ENCODE measurements at regions not wholly inside any gene's neighbourhood (a gene's known extent, or its start where the extent isn't known, plus 50 kb on each side); places are given as distances from the start of the nearest gene placed in this dataset.
A peak's percentile ranks its signal among the peaks of the same experiment; 100 is the strongest.
"Not testable (repeated sequence)": the region's sequence is repeated elsewhere in the genome, so short reads cannot be mapped to it uniquely, and the experiment has no call there.

- peak; percentile 94 for DNase-seq
Measured at GRCh38 chr2:150207979-150208378, 279.5 kb downstream of the RND3 start.

- DNase-seq: no peak
Measured at GRCh38 chr2:150204451-150204850, 283.0 kb downstream of the RND3 start.

- DNase-seq: not testable (repeated sequence)
Measured at GRCh38 chr2:150194816-150195215, 292.7 kb downstream of the RND3 start.

GRCh38 chr2:150192701-150193100 lies 294.8 kb downstream of the RND3 start:
- no peak for DNase-seq

DNA sequence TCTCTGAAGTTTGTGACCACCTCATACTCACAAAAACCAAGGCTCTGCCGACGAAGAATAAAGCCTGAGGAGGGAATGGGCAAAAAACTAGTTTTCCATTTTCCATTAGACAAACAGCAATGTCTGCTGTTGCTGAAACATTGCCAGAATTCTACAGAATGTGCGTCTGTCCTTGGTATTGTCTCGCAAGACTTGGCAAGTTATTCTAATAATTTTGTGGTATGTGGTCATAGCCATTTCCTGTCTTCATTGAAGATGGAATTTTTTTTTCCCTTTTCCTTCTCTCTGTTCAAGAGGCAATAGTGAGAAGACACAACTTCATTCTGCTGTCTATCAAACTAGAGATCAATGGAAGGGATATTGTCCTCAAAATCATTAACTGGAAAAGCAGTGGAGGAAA lies 296.1 kb downstream of the RND3 start:
- no peak for DNase-seq

DNA sequence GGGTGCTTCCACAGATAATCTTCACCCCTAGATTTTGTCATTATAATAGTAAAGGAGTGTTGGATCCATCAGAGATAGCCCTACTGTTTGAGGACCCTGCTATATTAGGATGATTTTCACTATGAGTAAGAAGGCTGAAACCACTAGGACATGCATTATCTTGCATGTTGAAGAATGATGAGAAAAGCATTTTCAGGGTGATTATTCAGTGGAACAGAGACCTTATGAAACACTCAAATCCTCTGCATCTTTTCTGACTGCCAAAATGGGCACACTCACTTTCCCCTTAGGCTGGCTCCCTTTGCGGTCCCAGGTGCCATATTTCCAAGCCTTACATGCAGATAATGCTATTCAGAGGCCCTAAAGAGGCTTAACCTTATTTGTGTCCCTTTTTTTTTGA lies 296.9 kb downstream of the RND3 start:
- no peak for DNase-seq

GRCh38 chr2:150188800-150189199 lies 298.7 kb downstream of the RND3 start:
- no peak for DNase-seq

- DNase-seq: peak; percentile 40
Measured at GRCh38 chr2:150188177-150188576, 299.3 kb downstream of the RND3 start.

DNA sequence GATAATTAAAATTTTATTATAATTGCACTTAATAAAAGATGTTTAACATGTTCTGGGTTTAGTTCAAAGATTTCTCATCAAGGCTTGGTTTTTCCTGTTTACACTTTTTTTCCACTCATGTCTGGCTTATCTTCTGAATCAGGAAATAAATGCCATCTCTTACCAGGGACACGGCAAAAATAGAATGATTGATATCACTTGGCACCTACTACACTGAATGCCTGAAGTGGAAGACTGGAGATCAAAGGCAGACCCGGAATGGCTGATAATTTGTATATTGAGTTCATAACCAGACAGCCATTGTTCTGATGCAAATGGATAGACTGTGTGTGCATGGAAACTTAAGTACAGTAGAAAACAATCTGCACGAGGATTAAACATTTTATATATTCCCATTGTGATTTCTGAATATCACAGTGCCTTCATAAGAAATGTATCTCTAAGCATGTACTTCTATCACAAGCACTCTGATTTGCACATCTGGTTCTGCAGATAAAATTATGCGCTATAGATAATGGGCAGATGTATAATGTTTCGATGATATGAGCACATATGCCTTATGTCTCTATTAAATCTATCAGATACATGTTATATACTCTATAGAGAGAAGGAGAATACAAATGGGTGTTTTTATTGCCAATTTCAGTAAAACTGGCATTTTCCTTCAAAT lies 304.8 kb downstream of the RND3 start:
- no peak for DNase-seq

DNA sequence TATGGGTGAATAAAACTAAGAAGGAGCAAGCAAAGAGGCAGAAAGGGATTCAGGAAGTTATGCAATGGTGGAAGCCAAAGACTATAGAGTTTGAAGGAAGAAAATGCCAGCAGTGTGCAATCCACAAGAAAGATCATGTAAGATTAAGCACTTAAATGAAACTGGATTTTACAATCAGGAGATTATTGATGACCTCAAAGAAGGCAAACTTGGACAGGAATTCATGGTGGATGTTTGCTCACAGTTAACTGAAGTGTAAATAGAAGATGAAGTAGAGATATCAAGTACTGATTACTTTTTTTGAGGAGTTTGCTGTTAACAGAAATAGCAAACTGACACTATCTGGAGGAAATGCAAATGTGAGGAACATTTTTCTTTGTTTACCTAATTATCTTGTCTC lies 308.9 kb downstream of the RND3 start:
- DNase-seq: no peak

DNA sequence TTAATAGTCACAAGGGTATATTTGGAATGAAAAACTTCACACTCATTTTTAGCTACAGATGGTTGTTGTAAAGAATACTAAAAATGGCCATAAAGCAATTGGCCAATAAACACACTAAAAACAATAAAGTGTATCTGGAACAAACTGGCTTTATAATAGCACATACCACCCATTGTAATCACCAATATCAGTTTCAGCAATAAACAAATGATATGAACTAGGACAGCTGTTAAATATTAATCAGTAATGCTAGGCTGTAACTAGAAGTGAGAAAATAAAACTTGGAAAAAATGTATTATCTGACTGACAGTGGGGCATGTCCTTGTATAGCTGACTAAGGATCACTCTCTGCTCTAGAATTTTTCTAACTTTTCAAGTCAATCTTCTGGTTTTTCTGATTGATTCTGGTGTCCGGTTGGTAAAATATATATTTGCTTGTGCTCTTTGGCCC lies 312.5 kb downstream of the RND3 start:
- DNase-seq: no peak

DNA sequence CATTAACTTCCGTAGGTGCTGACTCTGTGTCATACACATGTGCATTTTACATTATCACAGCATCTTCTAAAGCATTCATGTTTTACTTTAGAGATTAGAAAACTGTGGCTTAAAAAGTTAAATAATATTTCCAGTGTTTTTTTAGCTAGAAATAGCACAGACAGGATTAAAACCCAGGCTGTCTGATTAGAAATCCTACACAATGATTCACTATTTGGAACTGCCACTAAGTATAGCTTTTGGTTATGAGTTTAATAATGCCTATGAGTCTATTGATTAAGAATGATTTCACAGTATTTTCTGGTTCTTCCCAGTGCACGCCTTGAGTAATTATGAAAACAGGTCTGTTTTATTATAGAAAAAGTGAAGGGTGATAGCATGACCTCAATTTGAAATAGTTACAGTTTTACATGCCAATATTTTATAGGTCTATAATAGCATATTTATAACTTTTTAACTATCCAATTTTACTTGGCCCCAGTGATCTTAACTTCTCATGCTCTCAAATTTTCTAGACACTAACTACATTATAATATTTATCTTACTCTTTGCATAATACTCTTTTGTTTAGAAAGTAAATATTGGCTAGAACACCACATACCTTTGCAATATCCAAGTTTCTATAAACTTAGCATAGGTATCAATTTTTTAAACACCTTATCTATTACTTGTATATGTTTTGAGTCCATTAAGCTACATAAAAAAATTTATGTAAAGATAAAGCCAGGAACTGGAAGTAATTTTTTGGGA lies 313.2 kb downstream of the RND3 start:
- no peak for DNase-seq

GRCh38 chr2:150171065-150171548 lies 316.4 kb downstream of the RND3 start:
- DNase-seq: no peak

DNA sequence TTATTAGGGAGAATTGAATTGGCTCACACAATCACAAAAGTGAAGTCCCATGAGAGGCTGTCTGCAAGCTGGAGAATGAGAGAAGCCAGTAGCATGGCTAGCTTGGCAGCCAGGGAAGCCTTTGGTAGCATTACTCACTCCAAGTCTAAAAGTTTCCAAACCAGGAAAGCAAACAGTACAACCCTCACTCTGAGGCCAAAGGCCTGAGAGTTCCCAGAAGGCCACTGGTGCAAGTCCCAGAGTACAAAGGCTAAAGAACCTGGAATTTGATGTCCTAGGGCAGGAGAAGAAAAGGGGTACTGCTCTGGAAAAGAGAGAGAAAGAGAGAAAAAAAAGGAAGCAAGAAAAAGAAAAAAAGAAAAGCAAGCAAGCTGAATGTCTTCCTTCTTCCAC lies 318.2 kb downstream of the RND3 start:
- no peak for DNase-seq

DNA sequence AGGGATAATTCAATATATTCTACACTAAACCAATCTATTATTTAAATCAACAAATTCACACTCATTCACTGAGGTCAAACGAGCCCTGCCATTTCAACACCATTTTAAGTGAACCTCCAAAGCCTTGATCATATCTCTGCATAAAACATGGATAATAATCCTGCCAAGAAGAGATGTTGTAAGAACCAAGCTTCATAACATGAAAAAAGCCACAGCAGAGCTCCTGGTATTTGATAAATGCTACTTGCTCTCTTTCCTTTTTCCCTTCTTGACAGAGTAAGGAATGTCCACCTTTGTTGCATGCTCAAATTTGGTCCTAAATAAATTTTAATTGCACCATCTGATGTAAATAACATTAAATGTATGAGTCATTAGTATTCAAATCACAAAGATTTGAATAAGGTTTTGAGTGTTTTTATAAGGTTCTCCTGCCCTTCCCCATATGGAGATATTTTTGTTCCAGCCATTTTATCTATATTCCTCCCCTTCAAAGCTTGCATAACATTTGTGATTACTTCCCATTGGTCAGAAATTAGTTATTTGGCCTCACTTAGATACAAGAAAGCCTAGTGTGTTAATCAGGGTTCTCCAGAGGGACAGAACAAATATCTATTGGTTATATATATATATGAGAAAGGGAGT lies 318.8 kb downstream of the RND3 start:
- DNase-seq: no peak

DNA sequence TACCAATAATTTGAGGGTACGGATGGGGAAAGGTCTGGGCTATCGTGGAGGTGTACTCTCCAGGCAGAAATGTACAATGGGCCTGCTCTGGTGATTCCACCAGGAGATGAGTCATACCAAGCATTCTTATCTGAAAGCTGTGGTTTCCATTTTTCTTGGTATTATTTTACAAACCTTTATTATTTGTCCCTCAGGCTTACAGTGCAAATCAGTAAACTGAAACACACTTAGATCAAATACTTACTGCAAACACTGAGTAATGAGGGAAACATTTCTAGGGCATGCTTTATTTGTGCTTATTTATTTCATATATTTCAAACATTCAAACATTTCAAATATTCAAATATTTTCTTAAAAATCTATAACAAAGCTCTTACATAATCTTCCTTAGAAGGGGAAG lies 319.8 kb downstream of the RND3 start:
- DNase-seq: no peak

DNA sequence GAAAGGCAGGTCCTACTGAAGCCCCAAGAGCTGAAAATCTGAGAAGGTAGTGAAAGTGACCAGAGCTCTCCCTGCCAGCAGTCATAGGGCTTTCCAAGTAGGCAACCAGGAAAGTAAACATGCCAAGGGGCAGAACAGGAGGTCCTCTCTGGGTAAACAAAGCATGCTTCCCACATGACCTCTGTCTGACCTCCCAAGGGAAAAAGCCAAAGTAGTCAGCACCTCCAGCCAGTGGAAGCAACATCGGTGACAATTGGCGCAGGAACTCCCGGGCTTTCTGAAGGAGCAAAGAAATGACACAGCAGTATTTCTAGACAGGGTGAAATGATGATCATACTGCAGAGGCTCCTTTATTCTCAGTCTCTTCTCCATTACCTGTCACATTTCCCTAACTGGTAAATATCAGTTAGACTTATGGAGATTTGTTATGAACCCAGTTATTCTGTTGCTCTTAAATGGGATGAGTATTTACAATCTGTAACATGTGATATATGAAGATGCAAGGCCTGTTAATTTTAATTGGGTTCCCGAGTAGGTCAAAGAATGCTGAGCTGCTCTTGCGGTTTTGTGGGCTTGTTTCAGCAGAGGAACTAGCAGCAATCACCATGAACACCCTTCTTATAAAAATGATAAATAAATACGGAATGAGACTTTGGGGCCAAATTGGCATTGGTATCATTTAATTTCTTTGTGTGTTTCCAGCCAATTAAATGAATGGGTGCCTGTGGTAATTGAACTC lies 321.0 kb downstream of the RND3 start:
- DNase-seq: no peak

- no peak for DNase-seq
Measured at GRCh38 chr2:150165988-150166312, 321.5 kb downstream of the RND3 start.

GRCh38 chr2:150165442-150165841 lies 322.0 kb downstream of the RND3 start:
- DNase-seq: no peak

GRCh38 chr2:150162241-150162942 lies 325.1 kb downstream of the RND3 start:
- DNase-seq: no peak

DNA sequence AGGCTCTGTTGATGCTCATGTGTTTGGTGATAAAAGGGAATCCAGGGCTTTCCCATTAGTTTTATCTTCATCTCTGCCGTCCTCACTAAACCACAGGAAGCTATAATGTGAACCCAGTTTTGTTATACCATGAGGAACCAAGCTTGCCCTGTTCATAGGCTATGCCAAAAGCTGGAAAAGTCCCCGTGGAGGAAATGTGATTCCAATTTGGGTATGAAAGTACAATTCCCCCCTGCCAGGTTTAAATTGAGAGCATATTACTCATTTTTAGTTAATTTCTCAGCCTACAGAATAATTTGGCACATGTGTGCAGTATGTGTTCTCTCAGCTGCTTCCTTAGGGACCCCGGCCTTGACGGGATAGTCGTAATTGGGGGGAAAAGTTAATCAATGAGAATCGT lies 327.4 kb downstream of the RND3 start:
- no peak for DNase-seq

DNA sequence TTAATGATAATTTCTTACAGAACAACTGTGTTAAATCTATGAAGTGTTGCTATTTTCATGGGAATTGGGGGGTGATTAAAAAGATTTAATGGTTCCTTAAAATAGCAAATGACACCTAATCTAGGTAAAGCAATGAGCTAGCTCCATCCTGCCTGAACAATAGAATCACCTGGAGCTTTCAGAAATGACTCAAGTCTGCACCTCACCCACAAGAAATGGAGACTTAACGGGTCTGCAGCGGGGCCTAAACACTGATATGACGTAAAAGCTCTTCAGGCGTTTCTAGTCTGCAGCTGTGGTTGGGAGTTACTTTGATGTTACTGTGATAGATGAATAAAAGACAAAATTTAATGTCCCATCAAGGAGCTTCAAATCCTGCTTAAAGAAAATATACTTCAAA lies 328.2 kb downstream of the RND3 start:
- no peak for DNase-seq

DNA sequence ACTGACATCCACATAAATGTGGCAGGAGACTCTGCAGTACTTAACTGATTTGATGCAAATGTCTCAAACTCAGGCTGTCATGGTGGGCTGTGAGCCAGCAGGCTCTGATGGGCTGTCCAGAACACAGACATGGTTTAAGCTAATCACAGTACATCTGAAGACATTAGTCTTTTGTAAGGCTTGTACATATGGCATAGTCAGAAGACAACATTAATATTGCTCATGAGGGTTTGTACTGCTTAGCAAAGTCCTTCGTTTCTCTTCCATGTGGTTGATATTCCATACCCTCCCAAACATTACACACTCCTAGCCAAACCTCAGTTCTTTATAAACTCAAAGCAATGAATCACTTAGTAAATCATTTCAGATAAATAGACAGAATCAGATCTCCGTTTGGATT lies 330.6 kb downstream of the RND3 start:
- no peak for DNase-seq

Data from NCI-H446 treated with DMSO at 0.1 percent for 48 hours (cell line).